RWPE2 (cell line): ENCODE measurements at regions not wholly inside any gene's neighbourhood (a gene's known extent, or its start where the extent isn't known, plus 50 kb on each side); places are given as distances from the start of the nearest gene placed in this dataset.

Experiments
- ATAC-seq: fragments of 200-7000 bp; cut with Tn5 transposase; 3 replicates; pipeline ENCODE4 v1.9.1; 2021; ENCODE audit warnings: low read depth
- DNase-seq: peaks from one replicate; pipeline ENCODE4 v3.0.0-alpha.2; 2020; ENCODE audit warnings: low spot score
- H3K27ac ChIP-seq: fragments of 450-650 bp; 2 replicates; pipeline ENCODE4 v1.5.1; 2017; ENCODE audit warnings: mild to moderate bottlenecking; ENCODE audit not compliant: poor library complexity, severe bottlenecking
- H3K27me3 ChIP-seq: fragments of 250-450 bp; sonication (Bioruptor Pico); 2 replicates; pipeline ENCODE4 v1.5.1; 2021; ENCODE audit warnings: mild to moderate bottlenecking, moderate library complexity; ENCODE audit not compliant: insufficient read depth, poor library complexity, severe bottlenecking
- H3K36me3 ChIP-seq: fragments of 250-450 bp; sonication (Bioruptor Pico); 2 replicates; pipeline ENCODE4 v1.5.1; 2020; ENCODE audit warnings: low read depth, mild to moderate bottlenecking, moderate library complexity
- H3K4me1 ChIP-seq: fragments of 250-450 bp; sonication (Bioruptor Pico); 2 replicates; pipeline ENCODE4 v1.5.1; 2021; ENCODE audit warnings: mild to moderate bottlenecking, moderate library complexity; ENCODE audit not compliant: insufficient read depth, poor library complexity, severe bottlenecking
- H3K4me3 ChIP-seq: fragments of 250-450 bp; sonication (Bioruptor Pico); 2 replicates; pipeline ENCODE4 v1.5.1; 2021; ENCODE audit warnings: mild to moderate bottlenecking, moderate library complexity; ENCODE audit not compliant: severe bottlenecking
- H3K9me3 ChIP-seq: fragments of 250-450 bp; sonication (Bioruptor Pico); 2 replicates; pipeline ENCODE4 v1.5.1; 2021; ENCODE audit warnings: mild to moderate bottlenecking, moderate library complexity; ENCODE audit not compliant: severe bottlenecking
- TF ChIP-seq, protein P1 (sequence below): fragments of 450-650 bp; IDR thresholded peaks from one replicate; pipeline ENCODE4 v1.5.1; 2017; ENCODE audit warnings: mild to moderate bottlenecking, moderate library complexity; ENCODE audit not compliant: poor library complexity, severe bottlenecking

DNA sequence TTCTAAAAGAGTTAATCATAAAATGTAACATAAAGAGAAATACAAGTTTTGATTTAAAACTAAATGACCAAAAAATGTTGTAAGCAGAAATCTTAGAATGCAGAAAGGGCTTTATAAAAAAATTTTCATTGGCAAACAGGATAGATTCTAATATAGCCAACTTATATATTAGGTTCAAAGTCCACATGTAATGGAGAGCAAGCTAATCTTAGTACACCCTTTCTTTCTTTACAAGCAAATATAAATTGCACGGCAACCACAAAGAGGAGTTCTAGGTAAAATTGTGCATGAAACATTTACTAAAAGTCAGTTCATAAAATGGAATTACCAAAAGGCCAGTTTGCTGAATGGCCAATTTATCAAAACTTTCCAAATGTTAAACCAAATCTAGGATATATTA lies 130.6 kb downstream of the NOL4 start:
- TF ChIP-seq, protein P1, sequence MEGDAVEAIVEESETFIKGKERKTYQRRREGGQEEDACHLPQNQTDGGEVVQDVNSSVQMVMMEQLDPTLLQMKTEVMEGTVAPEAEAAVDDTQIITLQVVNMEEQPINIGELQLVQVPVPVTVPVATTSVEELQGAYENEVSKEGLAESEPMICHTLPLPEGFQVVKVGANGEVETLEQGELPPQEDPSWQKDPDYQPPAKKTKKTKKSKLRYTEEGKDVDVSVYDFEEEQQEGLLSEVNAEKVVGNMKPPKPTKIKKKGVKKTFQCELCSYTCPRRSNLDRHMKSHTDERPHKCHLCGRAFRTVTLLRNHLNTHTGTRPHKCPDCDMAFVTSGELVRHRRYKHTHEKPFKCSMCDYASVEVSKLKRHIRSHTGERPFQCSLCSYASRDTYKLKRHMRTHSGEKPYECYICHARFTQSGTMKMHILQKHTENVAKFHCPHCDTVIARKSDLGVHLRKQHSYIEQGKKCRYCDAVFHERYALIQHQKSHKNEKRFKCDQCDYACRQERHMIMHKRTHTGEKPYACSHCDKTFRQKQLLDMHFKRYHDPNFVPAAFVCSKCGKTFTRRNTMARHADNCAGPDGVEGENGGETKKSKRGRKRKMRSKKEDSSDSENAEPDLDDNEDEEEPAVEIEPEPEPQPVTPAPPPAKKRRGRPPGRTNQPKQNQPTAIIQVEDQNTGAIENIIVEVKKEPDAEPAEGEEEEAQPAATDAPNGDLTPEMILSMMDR, result no peak
- no peaks in the 10 kb centered on the region for H3K4me1 ChIP-seq
- H3K27ac ChIP-seq, result no peak overlapping the region
- H3K36me3 ChIP-seq, result no peaks in the 10 kb centered on the region
- no peaks in the 10 kb centered on the region for H3K27me3 ChIP-seq
- H3K4me3 ChIP-seq, result no peak overlapping the region
- no peak for ATAC-seq
- DNase-seq, result no peak
- H3K9me3 ChIP-seq, result no peaks in the 10 kb centered on the region

DNA sequence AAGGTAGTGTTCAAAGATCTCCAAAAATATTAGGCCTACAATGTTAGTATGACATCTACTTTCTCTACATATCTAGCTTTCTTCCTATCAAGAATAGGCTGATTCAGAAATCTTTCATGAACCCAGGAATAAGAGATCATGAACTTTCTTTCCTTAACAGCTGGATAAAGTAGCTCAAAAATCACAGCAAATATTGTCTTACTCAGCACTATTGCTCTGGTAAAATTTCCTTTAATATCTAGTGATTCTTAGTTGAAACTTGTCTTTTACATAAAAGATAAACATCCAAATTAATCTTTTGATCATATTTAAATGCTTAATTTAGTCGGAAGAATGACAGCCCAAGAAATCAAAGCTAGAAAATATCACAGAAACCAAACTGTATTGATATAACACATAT lies 131.9 kb downstream of the NOL4 start:
- no peak for ATAC-seq
- TF ChIP-seq, protein P1, result no peak
- H3K36me3 ChIP-seq, result no peaks in the 10 kb centered on the region

DNA sequence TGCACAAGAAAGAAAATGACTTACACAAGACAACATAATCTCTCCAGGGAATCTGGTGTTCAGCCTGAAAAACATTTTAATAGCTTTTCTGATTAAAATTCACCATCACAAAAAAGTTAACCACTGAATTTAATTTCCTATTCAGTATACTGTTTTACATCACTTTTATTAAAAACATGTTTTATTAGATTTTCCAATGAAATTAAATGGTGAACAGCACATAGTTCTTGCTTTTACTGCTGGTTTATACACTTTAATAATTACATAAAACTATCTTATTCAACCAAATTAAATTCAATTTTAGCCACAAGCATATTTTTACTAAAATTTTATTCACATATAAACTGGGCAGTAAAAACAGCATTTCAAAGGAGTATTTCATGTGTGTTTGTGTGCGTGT lies 138.3 kb downstream of the NOL4 start:
- TF ChIP-seq, protein P1, result no peak
- no peak overlapping the region for H3K27ac ChIP-seq
- DNase-seq (no peak), ATAC-seq (no peak)
- H3K4me3 ChIP-seq, result no peak overlapping the region
- H3K9me3 ChIP-seq, result no peaks in the 10 kb centered on the region
- H3K27me3 ChIP-seq, result peaks cover 6% of the 10 kb centered on the region
- H3K4me1 ChIP-seq, result no peaks in the 10 kb centered on the region
- H3K36me3 ChIP-seq, result no peaks in the 10 kb centered on the region

More for the DNA sequence above, 131.9 kb downstream of the NOL4 start:
- Histone ChIP-seq H3K27me3 (no peaks in the 10 kb centered on the region), H3K4me3 (no peak overlapping the region), H3K9me3 (no peaks in the 10 kb centered on the region), H3K4me1 (no peaks in the 10 kb centered on the region), H3K27ac (no peak overlapping the region)
- DNase-seq, result no peak

DNA sequence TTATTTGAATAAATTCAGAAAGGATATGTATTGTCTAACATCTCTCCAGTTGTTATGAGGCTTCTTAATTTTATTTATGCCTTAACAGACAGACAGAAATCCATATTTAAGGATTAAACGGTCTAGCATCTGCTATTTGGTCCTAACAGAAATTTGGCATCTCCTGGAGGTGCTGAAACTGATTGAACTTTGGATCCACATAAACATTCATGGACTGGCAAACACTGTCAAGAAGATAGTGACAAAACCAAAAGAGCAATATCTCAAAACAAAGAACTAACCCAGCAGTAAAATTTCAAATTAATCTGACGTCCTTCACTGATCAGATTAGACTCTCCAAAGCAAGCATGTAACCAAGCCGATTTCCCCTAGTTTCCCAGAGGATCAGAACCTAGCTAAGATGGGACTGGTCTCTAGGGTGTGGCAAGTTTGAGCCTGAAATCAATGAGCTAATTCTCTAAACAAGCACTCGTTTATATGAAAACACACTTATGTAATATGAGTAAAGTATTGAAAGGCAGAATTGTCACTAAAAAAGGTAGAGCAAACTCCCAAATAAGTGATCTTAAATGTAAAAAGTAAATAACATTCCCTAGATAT lies 139.5 kb downstream of the NOL4 start:
- ATAC-seq (no peak), DNase-seq (no peak)
- no peak overlapping the region for H3K27ac ChIP-seq
- H3K36me3 ChIP-seq, result no peaks in the 10 kb centered on the region
- no peaks in the 10 kb centered on the region for H3K9me3 ChIP-seq
- no peaks in the 10 kb centered on the region for H3K4me1 ChIP-seq
- peaks cover 6% of the 10 kb centered on the region for H3K27me3 ChIP-seq
- no peak overlapping the region for H3K4me3 ChIP-seq
- TF ChIP-seq, protein P1, result no peak

DNA sequence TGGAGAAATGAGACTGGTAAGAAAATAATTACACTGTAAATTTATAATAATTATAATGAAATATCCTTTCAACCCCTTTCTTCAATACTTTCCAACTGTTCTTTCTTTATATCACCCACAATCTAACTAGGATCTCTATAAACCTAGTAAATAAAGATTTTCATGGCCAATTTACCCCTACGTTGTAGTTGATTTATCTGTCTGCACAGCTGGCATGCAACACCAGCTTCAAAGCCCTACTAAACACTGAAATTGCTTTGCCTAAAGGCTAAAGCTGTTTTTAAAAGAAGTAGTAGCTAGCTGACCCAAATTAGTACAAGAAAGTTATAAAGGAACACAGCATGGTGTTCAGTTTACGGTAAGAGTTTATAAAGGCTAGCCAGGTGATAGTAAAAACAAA lies 140.1 kb downstream of the NOL4 start:
- Histone ChIP-seq H3K9me3 (peaks cover under 1% of the 10 kb centered on the region), H3K4me3 (no peak overlapping the region), H3K36me3 (no peaks in the 10 kb centered on the region), H3K27me3 (peaks cover 6% of the 10 kb centered on the region), H3K4me1 (no peaks in the 10 kb centered on the region), H3K27ac (no peak overlapping the region)
- no peak for ATAC-seq
- DNase-seq, result no peak
- TF ChIP-seq, protein P1, result no peak
